ENCODE measurements at regions not wholly inside any gene's neighbourhood (a gene's known extent, or its start where the extent isn't known, plus 50 kb on each side); places are given as distances from the start of the nearest gene placed in this dataset.

DNA sequence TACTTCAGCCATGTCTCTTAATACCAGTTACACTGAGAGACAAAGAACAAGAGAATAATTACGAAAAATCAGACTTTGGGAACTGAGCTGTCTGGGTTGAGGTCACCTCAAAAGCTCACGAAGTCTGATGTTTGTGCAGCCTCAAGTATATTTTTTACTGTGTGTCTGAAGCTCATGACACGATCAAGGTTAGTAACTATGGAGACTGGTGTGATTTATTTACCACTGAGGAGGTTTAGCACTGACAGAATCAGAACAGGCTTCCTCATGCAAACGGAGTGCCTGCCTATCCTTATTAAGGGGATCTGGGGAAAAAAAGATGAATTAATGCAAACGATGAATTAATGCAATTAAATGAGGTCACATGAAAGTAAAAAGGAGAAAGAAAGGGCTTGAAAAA is 61.1 kb upstream of the RAPH1 start:
- TF ChIP-seq RAD21 (IDR thresholded peaks at IDR 0.05; ENCODE audit: low read depth): no peak
- TF ChIP-seq, protein P1, sequence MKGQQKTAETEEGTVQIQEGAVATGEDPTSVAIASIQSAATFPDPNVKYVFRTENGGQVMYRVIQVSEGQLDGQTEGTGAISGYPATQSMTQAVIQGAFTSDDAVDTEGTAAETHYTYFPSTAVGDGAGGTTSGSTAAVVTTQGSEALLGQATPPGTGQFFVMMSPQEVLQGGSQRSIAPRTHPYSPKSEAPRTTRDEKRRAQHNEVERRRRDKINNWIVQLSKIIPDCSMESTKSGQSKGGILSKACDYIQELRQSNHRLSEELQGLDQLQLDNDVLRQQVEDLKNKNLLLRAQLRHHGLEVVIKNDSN (IDR thresholded peaks at IDR 0.05): no peak

All from Ishikawa (cell line).